HG02798 (cell line): ENCODE measurements at regions not wholly inside any gene's neighbourhood (a gene's known extent, or its start where the extent isn't known, plus 50 kb on each side); places are given as distances from the start of the nearest gene placed in this dataset.

Source experiments
- ATAC-seq: cut with Tn5 transposase; IDR thresholded peaks from one replicate; pipeline ENCODE4 v1.9.1; 2021; ENCODE audit warnings: mild to moderate bottlenecking; ENCODE audit not compliant: unreplicated experiment, poor library complexity

- ATAC-seq: no peak
Observed at GRCh38 chr7:22659741-22660140, 67.3 kb upstream of the IL6 start.

- ATAC-seq: no peak
Observed at GRCh38 chr7:22658031-22658430, 69.0 kb upstream of the IL6 start.

GRCh38 chr7:22657479-22657878 is 69.5 kb upstream of the IL6 start:
- ATAC-seq: no peak

GRCh38 chr7:22655781-22656180 is 71.2 kb upstream of the IL6 start:
- ATAC-seq: no peak

GRCh38 chr7:22654831-22655230 is 72.2 kb upstream of the IL6 start:
- no peak for ATAC-seq

- no peak for ATAC-seq
Observed at GRCh38 chr7:22653951-22654350, 73.0 kb upstream of the IL6 start.

- no peak for ATAC-seq
Observed at GRCh38 chr7:22651534-22652243, 75.3 kb upstream of the IL6 start.

GRCh38 chr7:22651036-22651435 is 76.0 kb upstream of the IL6 start:
- no peak for ATAC-seq

- no peak for ATAC-seq
Observed at GRCh38 chr7:22649686-22650085, 77.3 kb upstream of the IL6 start.

- no peak for ATAC-seq
Observed at GRCh38 chr7:22647451-22648257, 79.3 kb upstream of the IL6 start.

GRCh38 chr7:22645418-22646181 is 81.4 kb upstream of the IL6 start:
- no peak for ATAC-seq

- ATAC-seq: no peak
Observed at GRCh38 chr7:22642454-22642853, 84.5 kb upstream of the IL6 start.

- ATAC-seq: peak; percentile 96
Observed at GRCh38 chr7:22640269-22640668, 86.7 kb upstream of the IL6 start.

- ATAC-seq: no peak
Observed at GRCh38 chr7:22639396-22639795, 87.6 kb upstream of the IL6 start.

- ATAC-seq: no peak
Observed at GRCh38 chr7:22635349-22635748, 91.7 kb upstream of the IL6 start.

GRCh38 chr7:22633954-22634474 is 93.0 kb upstream of the IL6 start:
- ATAC-seq: no peak

- no peak for ATAC-seq
Observed at GRCh38 chr7:22633286-22633953, 93.6 kb upstream of the IL6 start.

- no peak for ATAC-seq
Observed at GRCh38 chr7:22632674-22633073, 94.3 kb upstream of the IL6 start.

GRCh38 chr7:22631730-22632129 is 95.3 kb upstream of the IL6 start:
- ATAC-seq: no peak

GRCh38 chr7:22630069-22630468 is 96.9 kb upstream of the IL6 start:
- no peak for ATAC-seq
